ENCODE measurements at regions not wholly inside any gene's neighbourhood (a gene's known extent, or its start where the extent isn't known, plus 50 kb on each side); places are given as distances from the start of the nearest gene placed in this dataset.

GRCh38 chr13:111407381-111408131 lies 87.1 kb downstream of the TEX29 start:
- Mint-ChIP-seq H3K27me3 (ENCODE audit: insufficient read depth, low read depth, poor library complexity) (peaks cover 13% of the 10 kb centered on the region), H3K9me3 (no peaks in the 10 kb centered on the region), H3K4me3 (no peak overlapping the region), H3K27ac (no peak overlapping the region), H3K36me3 (ENCODE audit: low read depth) (no peaks in the 10 kb centered on the region), H3K4me1 (peaks cover 6% of the 10 kb centered on the region; the same call in 2 of the 3 replicates)
- H3K27ac ChIP-seq (ENCODE audit: low read depth) = no peak overlapping the region
- no peaks in the 10 kb centered on the region for H3K9me2 ChIP-seq (ENCODE audit: insufficient read depth)
- H3K4me3 ChIP-seq = no peak overlapping the region
- no peaks in the 10 kb centered on the region for H3K79me2 ChIP-seq (replicated peaks; ENCODE audit: insufficient read depth)
- H3K27me3 ChIP-seq (ENCODE audit: insufficient read depth) = no peaks in the 10 kb centered on the region
- no peak overlapping the region for H3K4me2 ChIP-seq
- H3K36me3 ChIP-seq (ENCODE audit: insufficient read depth) = no peaks in the 10 kb centered on the region
- no peak for TF ChIP-seq ETS1 (IDR thresholded peaks at IDR 0.05)
- TF ChIP-seq POLR2AphosphoS5 (IDR thresholded peaks at IDR 0.05; ENCODE audit: low read depth) = no peak
- no peak overlapping the region for H2AFZ ChIP-seq
- H3F3A ChIP-seq (replicated peaks; ENCODE audit: low read depth) = no peaks in the 10 kb centered on the region
- no peaks in the 10 kb centered on the region for H4K20me1 ChIP-seq (replicated peaks; ENCODE audit: insufficient read depth)
- ATAC-seq (no peak), DNase-seq (ENCODE audit: low spot score) (no peak)
- H3K4me1 ChIP-seq (ENCODE audit: insufficient read depth) = no peaks in the 10 kb centered on the region

- H3K9me3 Mint-ChIP-seq = no peaks in the 10 kb centered on the region
- no peak overlapping the region for H3K4me3 Mint-ChIP-seq
- no peak overlapping the region for H3K4me3 ChIP-seq
- no peaks in the 10 kb centered on the region for H3F3A ChIP-seq (replicated peaks; ENCODE audit: low read depth)
- H3K9me2 ChIP-seq (ENCODE audit: insufficient read depth) = no peaks in the 10 kb centered on the region
- no peak overlapping the region for H3K4me2 ChIP-seq
- H2AFZ ChIP-seq = 0 out of 2 replicates have a peak overlapping the region, but pooled peaks have one; percentile 47
- H3K4me1 Mint-ChIP-seq = peaks cover 17% of the 10 kb centered on the region; the same call in 2 of the 3 replicates
- H3K27ac Mint-ChIP-seq = no peak overlapping the region
- peaks cover 2% of the 10 kb centered on the region; the same call in 1 of the 2 replicates for H3K4me1 ChIP-seq (ENCODE audit: insufficient read depth)
- H3K79me2 ChIP-seq (replicated peaks; ENCODE audit: insufficient read depth) = no peaks in the 10 kb centered on the region
- TF ChIP-seq REST (IDR thresholded peaks at IDR 0.05; ENCODE audit: unreplicated experiment) (no peak), ZNF114 (CRISPR knock-in tag; IDR thresholded peaks at IDR 0.05) (no peak), NANOG (IDR thresholded peaks at IDR 0.05; ENCODE audit: borderline replicate concordance) (no peak), ZNF331 (CRISPR knock-in tag; IDR thresholded peaks at IDR 0.05; ENCODE audit: low read depth) (no peak), CTCF (conservative IDR thresholded peaks at IDR 0.05; ENCODE audit: low read depth in 2 of 2) (no peak), POLR2AphosphoS5 (IDR thresholded peaks at IDR 0.05; ENCODE audit: low read depth) (no peak), ETS1 (IDR thresholded peaks at IDR 0.05) (no peak), EZH2phosphoT487 (IDR thresholded peaks at IDR 0.05; ENCODE audit: unreplicated experiment) (no peak), EZH2 (IDR thresholded peaks at IDR 0.05; ENCODE audit: low read depth, unreplicated experiment) (no peak), CREB1 (CRISPR knock-in tag; IDR thresholded peaks at IDR 0.05; ENCODE audit: low read depth) (no peak), JUNB (IDR thresholded peaks at IDR 0.05; ENCODE audit: unreplicated experiment) (no peak)
- H3K36me3 Mint-ChIP-seq (ENCODE audit: low read depth) = no peaks in the 10 kb centered on the region
- no peaks in the 10 kb centered on the region for H3K27me3 ChIP-seq (ENCODE audit: insufficient read depth)
- H3K27ac ChIP-seq (ENCODE audit: low read depth) = no peak overlapping the region
- no peak for DNase-seq (ENCODE audit: low spot score)
- ATAC-seq = no peak
- peaks cover 9% of the 10 kb centered on the region for H3K27me3 Mint-ChIP-seq (ENCODE audit: insufficient read depth, low read depth, poor library complexity)
- no peaks in the 10 kb centered on the region for H4K20me1 ChIP-seq (replicated peaks; ENCODE audit: insufficient read depth)
- H3K36me3 ChIP-seq (ENCODE audit: insufficient read depth) = no peaks in the 10 kb centered on the region
Measured at GRCh38 chr13:111409413-111409812, 89.0 kb downstream of the TEX29 start.

Data from GM23338 (cell line).